GM23248 (cell line): ENCODE measurements at regions not wholly inside any gene's neighbourhood (a gene's known extent, or its start where the extent isn't known, plus 50 kb on each side); places are given as distances from the start of the nearest gene placed in this dataset.

Experiments
- DNase-seq: peaks from one replicate; pipeline ENCODE4 v3.0.0-alpha.2; 2015
- H2AFZ ChIP-seq: fragments of 200-600 bp; sonication (generic); 2 replicates; pipeline ENCODE4 v1.6.1; 2016; ENCODE audit warnings: antibody characterized with exemption
- H3F3A ChIP-seq: fragments of 200-600 bp; sonication (generic); 2 replicates; pipeline ENCODE4 v1.6.1; 2016; ENCODE audit warnings: mild to moderate bottlenecking, antibody characterized with exemption, mixed run types; ENCODE audit not compliant: insufficient read depth
- H3K27ac ChIP-seq: fragments of 200-600 bp; sonication (generic); 2 replicates; pipeline ENCODE4 v1.5.1; 2016; ENCODE audit warnings: mild to moderate bottlenecking
- H3K27me3 ChIP-seq: fragments of 200-600 bp; sonication (generic); replicated peaks from 2 replicates; pipeline ENCODE4 v1.6.1; 2016; ENCODE audit warnings: mild to moderate bottlenecking; ENCODE audit not compliant: insufficient read depth
- H3K36me3 ChIP-seq: fragments of 200-600 bp; sonication (generic); 2 replicates; pipeline ENCODE4 v1.6.1; 2016; ENCODE audit warnings: low read depth, mild to moderate bottlenecking
- H3K4me1 ChIP-seq: fragments of 200-600 bp; sonication (generic); 2 replicates; pipeline ENCODE4 v1.6.1; 2016; ENCODE audit warnings: mild to moderate bottlenecking; ENCODE audit not compliant: insufficient read depth
- H3K4me2 ChIP-seq: fragments of 200-600 bp; sonication (generic); one replicate; pipeline ENCODE4 v1.6.1; 2016; ENCODE audit warnings: mild to moderate bottlenecking; ENCODE audit not compliant: unreplicated experiment
- H3K4me3 ChIP-seq: fragments of 200-600 bp; sonication (generic); 2 replicates; pipeline ENCODE4 v1.5.1; 2016; ENCODE audit warnings: mild to moderate bottlenecking
- H3K79me2 ChIP-seq: fragments of 200-600 bp; sonication (generic); 2 replicates; pipeline ENCODE4 v1.6.1; 2016; ENCODE audit warnings: mild to moderate bottlenecking; ENCODE audit not compliant: insufficient read depth
- H3K9ac ChIP-seq: fragments of 200-600 bp; sonication (generic); 2 replicates; pipeline ENCODE4 v1.6.1; 2016; ENCODE audit warnings: mild to moderate bottlenecking
- H3K9me2 ChIP-seq: fragments of 200-600 bp; sonication (generic); 2 replicates; pipeline ENCODE4 v1.6.1; 2016; ENCODE audit warnings: mixed run types, mild to moderate bottlenecking, moderate library complexity; ENCODE audit not compliant: insufficient read depth
- H3K9me3 ChIP-seq: fragments of 200-600 bp; sonication (generic); one replicate; pipeline ENCODE4 v1.6.1; 2017; ENCODE audit warnings: low read depth
- H4K20me1 ChIP-seq: fragments of 200-600 bp; sonication (generic); 2 replicates; pipeline ENCODE4 v1.6.0; 2016; ENCODE audit not compliant: insufficient read depth
- EZH2 ChIP-seq: fragments of 200-600 bp; sonication (generic); IDR thresholded peaks from 2 replicates; pipeline ENCODE4 v1.6.1; 2018; ENCODE audit warnings: antibody characterized with exemption, mild to moderate bottlenecking; ENCODE audit not compliant: insufficient read depth, poor library complexity, severe bottlenecking
- EZH2phosphoT487 ChIP-seq: fragments of 200-600 bp; sonication (generic); IDR thresholded peaks from 2 replicates; pipeline ENCODE4 v1.6.1; 2018; ENCODE audit warnings: antibody characterized with exemption, moderate library complexity, mild to moderate bottlenecking, low read depth; ENCODE audit not compliant: insufficient read depth
- WGBS, 2 experiments: methylation state at CpG; one replicate each; pipeline ENCODE4 v1.1.6; 2015 to 2017; ENCODE audit warnings: low lambda C conversion rate in 2 of 2, low coverage in 1 of 2; ENCODE audit errors: missing lambda C conversion rate in 2 of 2; 5-methylcytosine and 5-hydroxymethylcytosine counted together
- in situ Hi-C: fragments of 300-500 bp; cut with MboI; formaldehyde crosslinking; loops from 2 replicates; pipeline ENCODE4 v1.15.0; 2020

DNA sequence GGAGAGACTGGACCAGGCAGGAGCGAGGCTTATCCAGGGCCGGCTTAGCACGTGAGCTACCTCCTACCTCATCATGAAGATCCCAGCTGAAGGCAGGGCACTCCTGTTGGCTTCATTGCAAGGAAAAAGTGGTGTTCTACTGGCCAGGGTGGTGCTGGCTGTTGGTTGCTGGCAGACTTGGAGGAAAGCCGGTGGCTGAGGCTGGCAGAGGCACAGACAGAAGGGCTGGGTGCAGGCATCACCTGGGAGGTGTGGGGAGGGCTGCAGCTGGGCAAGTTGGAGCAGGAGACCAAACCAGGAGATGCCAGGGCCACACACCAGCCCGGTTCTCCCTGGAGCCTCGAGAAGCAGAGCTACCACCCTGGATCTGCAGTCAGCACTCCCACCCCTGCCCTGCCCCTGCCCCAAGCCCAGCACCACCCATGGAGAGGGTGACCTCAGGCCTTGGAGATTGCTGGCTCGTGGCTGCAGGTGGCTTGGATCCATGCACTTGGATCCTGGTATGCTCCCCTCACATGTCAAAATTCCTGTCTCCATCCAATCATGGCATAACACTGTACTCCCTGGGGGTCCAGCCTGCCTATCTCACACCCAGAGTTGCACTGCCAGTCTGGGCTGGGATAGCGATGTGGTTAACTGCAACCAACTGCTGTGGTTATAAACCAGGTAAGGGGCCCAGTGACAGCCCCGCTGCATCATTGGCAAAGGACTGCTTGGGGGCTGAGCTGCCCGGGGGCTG, 49.7 kb downstream of the GLI2 start:
- Histone ChIP-seq H3K79me2 (peaks cover 54% of the 10 kb centered on the region), H3K4me1 (peaks cover 9% of the 10 kb centered on the region), H3K9ac (no peak overlapping the region), H3K27me3 (no peaks in the 10 kb centered on the region), H3K9me3 (no peaks in the 10 kb centered on the region), H2AFZ (no peak overlapping the region), H3K36me3 (no peaks in the 10 kb centered on the region), H3K4me3 (no peak overlapping the region), H3K4me2 (no peak overlapping the region), H3F3A (no peaks in the 10 kb centered on the region), H3K9me2 (no peaks in the 10 kb centered on the region), H3K27ac (no peak overlapping the region), H4K20me1 (no peaks in the 10 kb centered on the region)
- TF ChIP-seq EZH2phosphoT487 (no peak), EZH2 (no peak)
- DNase-seq = no peak
- WGBS, 2 experiments = 81 to 93% methylated on average over 8 to 10 of the region's 10 CpGs
- in situ Hi-C loops = no loop called here

DNA sequence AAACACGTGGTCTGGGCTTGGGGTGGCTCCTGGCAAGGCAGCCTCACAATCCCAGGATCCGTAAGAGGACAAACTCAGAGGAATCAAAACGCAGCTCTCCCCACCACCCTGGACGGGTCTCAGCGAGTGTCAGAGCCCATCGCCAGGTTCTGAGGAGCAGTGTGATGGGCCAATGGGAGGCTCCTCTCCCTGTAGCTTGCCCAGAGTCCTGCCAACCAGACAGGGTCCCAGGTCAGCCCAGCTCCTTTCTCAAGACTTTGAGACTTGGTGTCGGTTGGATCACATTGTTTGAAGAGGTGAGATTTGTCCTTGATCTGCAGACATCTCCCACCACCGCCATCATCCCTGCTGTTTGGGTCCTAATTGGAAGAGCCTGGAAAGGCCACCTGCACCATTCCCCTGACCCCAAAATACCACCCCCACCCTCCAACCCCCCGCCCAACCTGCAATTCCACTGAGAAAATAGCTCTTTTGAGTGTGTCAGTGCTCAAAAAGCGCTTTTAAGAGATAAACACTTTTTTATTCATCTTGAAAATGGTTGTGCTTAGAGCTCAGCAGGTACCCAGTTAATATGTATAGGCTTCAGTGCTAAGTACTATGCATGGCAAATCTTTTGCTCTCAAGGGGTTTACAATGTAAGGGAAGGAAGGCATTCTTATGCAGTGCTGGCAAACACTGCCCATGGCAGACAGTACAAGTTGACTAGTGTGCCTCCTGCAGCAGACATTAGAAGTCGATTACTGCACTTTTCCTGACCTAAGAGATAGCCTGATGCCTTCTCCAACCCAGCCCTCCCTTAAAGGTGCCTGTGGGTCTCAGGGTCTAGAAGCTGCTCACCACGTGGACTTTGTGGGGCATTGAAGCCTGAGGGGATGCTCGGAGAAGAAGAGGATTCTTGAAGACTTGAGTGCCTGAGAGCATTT, 50.6 kb downstream of the GLI2 start:
- H3K4me3 ChIP-seq = no peak overlapping the region
- in situ Hi-C loops = no loop called here
- peaks cover 54% of the 10 kb centered on the region for H3K79me2 ChIP-seq
- no peak overlapping the region for H3K27ac ChIP-seq
- H3K9me3 ChIP-seq = no peaks in the 10 kb centered on the region
- H3K4me2 ChIP-seq = no peak overlapping the region
- no peaks in the 10 kb centered on the region for H3K36me3 ChIP-seq
- H4K20me1 ChIP-seq = no peaks in the 10 kb centered on the region
- 89 to 90% methylated on average over 13 of the region's 13 CpGs for WGBS, 2 experiments
- H3F3A ChIP-seq = no peaks in the 10 kb centered on the region
- H2AFZ ChIP-seq = no peak overlapping the region
- H3K4me1 ChIP-seq = peaks cover 9% of the 10 kb centered on the region
- H3K27me3 ChIP-seq = no peaks in the 10 kb centered on the region
- no peaks in the 10 kb centered on the region for H3K9me2 ChIP-seq
- no peak overlapping the region for H3K9ac ChIP-seq
- TF ChIP-seq EZH2 (no peak), EZH2phosphoT487 (no peak)
- DNase-seq = no peak

DNA sequence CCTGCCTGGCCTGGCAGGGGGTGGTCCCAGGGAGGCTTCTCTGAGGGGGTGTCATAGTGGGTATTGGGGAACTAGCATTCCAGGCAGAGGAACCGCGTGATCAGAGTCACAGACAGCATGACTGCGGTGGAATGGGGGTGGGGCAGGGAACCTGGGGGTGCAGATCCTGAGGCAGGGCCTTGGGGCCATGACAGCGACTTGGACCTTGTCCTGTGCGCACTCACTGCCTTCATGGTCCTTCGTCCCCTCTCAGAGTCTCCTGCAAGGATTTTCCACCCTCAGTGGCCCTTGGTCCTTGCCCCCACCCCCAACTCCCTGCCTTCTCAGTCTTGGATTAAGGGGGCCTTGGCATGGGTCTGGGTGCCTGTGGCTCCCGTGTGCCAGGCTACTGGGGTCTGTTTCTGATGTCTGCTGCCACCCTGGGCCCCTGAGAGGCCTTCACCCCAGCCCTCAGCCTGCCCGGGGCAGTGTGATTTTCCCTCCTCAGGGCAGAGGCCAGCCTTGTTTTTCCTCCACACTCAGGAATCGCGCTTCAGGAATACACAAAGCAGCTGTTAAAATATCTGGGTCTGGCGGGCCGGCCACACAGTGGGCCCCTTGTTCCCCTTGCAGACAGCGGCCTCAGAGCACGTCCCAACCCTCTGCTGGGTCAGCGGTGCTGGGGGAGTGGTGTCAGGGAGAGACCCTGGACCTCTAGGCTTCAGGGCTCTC, 51.6 kb downstream of the GLI2 start:
- DNase-seq = no peak
- TF ChIP-seq EZH2phosphoT487 = no peak
- TF ChIP-seq EZH2 = no peak
- no peak overlapping the region for H3K27ac ChIP-seq
- peaks cover 9% of the 10 kb centered on the region for H3K4me1 ChIP-seq
- in situ Hi-C loops = no loop called here
- H4K20me1 ChIP-seq = no peaks in the 10 kb centered on the region
- H3K4me3 ChIP-seq = no peak overlapping the region
- H3K79me2 ChIP-seq = peaks cover 54% of the 10 kb centered on the region
- no peaks in the 10 kb centered on the region for H3K36me3 ChIP-seq
- H3F3A ChIP-seq = no peaks in the 10 kb centered on the region
- H3K27me3 ChIP-seq = no peaks in the 10 kb centered on the region
- no peak overlapping the region for H2AFZ ChIP-seq
- H3K4me2 ChIP-seq = no peak overlapping the region
- no peaks in the 10 kb centered on the region for H3K9me2 ChIP-seq
- no peak overlapping the region for H3K9ac ChIP-seq
- WGBS, 2 experiments = 94 to 98% methylated on average over 14 to 15 of the region's 15 CpGs
- H3K9me3 ChIP-seq = no peaks in the 10 kb centered on the region

DNA sequence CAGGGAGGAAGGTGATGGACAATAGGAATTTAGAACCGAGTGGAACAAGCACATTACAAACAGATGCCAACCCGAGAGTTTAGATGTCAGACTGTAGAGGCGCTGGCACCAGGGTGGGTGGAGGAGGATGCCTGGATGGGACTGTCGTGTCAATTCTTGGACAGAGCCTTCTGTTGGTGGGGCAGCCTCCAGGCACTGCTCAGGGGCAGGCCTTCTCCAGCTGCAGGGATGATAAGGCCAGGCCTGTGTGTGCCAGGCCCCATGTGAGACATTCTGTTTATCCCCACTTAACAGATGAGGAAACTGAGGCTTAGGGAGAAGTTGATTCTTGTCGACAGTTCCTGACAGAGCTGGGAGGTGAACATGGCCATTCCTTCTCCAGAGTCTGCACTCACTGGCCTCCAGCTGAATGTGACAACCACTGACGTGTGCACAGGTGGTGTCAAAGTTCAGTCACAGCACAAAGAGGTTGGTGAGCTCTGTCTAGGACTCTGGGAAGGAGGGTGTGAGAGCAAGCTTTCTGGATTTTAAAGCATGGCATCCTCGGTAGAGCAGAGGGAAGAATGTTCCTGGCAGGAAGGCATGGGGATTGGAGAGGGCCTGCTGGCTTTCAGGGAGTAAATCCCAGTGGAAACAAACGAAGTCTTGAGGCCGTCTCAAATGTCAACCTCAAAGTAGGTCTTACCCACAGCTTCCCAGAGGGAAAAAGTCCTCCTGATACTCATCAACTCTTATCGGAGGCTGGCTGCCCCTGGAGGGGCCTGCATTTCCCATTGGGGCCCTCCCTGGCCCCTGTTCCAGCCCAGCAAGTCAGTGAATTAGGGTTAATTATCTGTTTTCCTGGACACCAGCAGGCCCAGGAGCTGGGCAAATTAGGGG, 52.4 kb downstream of the GLI2 start:
- H3K9ac ChIP-seq = no peak overlapping the region
- TF ChIP-seq EZH2phosphoT487 (no peak), EZH2 (no peak)
- in situ Hi-C loops = no loop called here
- no peak overlapping the region for H3K27ac ChIP-seq
- H3K36me3 ChIP-seq = no peaks in the 10 kb centered on the region
- no peak for DNase-seq
- H3K79me2 ChIP-seq = peaks cover 52% of the 10 kb centered on the region
- no peaks in the 10 kb centered on the region for H3K9me3 ChIP-seq
- peaks cover 6% of the 10 kb centered on the region for H3K4me1 ChIP-seq
- no peak overlapping the region for H2AFZ ChIP-seq
- no peak overlapping the region for H3K4me3 ChIP-seq
- H3K4me2 ChIP-seq = no peak overlapping the region
- no peaks in the 10 kb centered on the region for H3F3A ChIP-seq
- no peaks in the 10 kb centered on the region for H3K27me3 ChIP-seq
- 79 to 83% methylated on average over 10 of the region's 10 CpGs for WGBS, 2 experiments
- H3K9me2 ChIP-seq = no peaks in the 10 kb centered on the region
- no peaks in the 10 kb centered on the region for H4K20me1 ChIP-seq
